Endothelial cell of umbilical vein (primary cell): ENCODE measurements at regions not wholly inside any gene's neighbourhood (a gene's known extent, or its start where the extent isn't known, plus 50 kb on each side); places are given as distances from the start of the nearest gene placed in this dataset.

Experiments used
- BruUV-seq: library from RNA; stranded (reverse); fragments of 400-500 nt; replicated peaks from 2 replicates; lab custom pipeline; 2021; lab: Mats Ljungman, UMichigan
- CTCF ChIA-PET: fragments of 300-600, 350-600 bp; sonication (Branson Sonifier 250); formaldehyde crosslinking; loops from one replicate; lab custom pipeline; 2021; ENCODE audit warnings: antibody characterized with exemption, inconsistent platforms; lab: Charles Lee
- POLR2A ChIA-PET: fragments of 300-600, 350-600 bp; sonication (Branson Sonifier 250); formaldehyde crosslinking; loops from one replicate; lab custom pipeline; 2021; ENCODE audit warnings: antibody characterized with exemption, inconsistent platforms; lab: Charles Lee
- DNase-seq: peaks from one replicate; pipeline ENCODE4 v3.0.0-alpha.2; 2011; ENCODE audit warnings: low read depth, low spot score
- FAIRE-seq: peaks from 2 replicates; lab custom pipeline; 2011; peaks lifted over from hg19 to GRCh38; lab: Jason Lieb, UNC
- H2AFZ ChIP-seq: 2 replicates; pipeline ENCODE4 v1.6.0; 2012; ENCODE audit warnings: low read depth, low read length, control low read depth, inconsistent platforms
- H3K27ac ChIP-seq: 2 replicates; pipeline ENCODE4 v1.5.1; 2011; ENCODE audit warnings: low read depth, mild to moderate bottlenecking, control low read depth, low read length, moderate library complexity; ENCODE audit not compliant: insufficient read depth
- H3K27me3 ChIP-seq, 2 experiments: 2 replicates each; pipeline versions ENCODE4 v1.6.0 to v1.6.1; 2011; ENCODE audit warnings: low read length in 2 of 2, mixed read lengths in 1 of 2; ENCODE audit not compliant: control insufficient read depth in 2 of 2, insufficient read depth in 2 of 2
- H3K36me3 ChIP-seq, 2 experiments: 2 replicates in 1 of 2; 3 replicates in 1 of 2; pipeline ENCODE4 v1.5.1; 2011; ENCODE audit warnings: low read length in 2 of 2, mild to moderate bottlenecking in 1 of 2, moderate library complexity in 1 of 2; ENCODE audit not compliant: control insufficient read depth in 2 of 2, insufficient read depth in 2 of 2; ENCODE audit errors: extremely low read depth in 1 of 2
- H3K4me1 ChIP-seq: 3 replicates; pipeline ENCODE4 v1.5.1; 2011; ENCODE audit warnings: mild to moderate bottlenecking, low read length; ENCODE audit not compliant: control insufficient read depth, insufficient read depth; ENCODE audit errors: extremely low read depth
- H3K4me2 ChIP-seq: 2 replicates; pipeline ENCODE4 v1.6.1; 2011; ENCODE audit warnings: low read length, control low read depth, mixed read lengths; ENCODE audit not compliant: insufficient read depth
- H3K4me3 ChIP-seq, 3 experiments: fragments of 200-600 bp in 1 of 3; sonication (generic), shearing (Covaris generic) in 1 of 3; replicated peaks in 1 of 3; 2 replicates each; pipeline ENCODE4 v1.5.1; 2011 to 2016; ENCODE audit warnings: control low read depth in 3 of 3, low read length in 3 of 3, mild to moderate bottlenecking in 2 of 3, inconsistent platforms in 1 of 3, low read depth in 1 of 3, moderate library complexity in 1 of 3; ENCODE audit not compliant: insufficient read depth in 1 of 3
- H3K79me2 ChIP-seq: 2 replicates; pipeline ENCODE4 v1.6.0; 2012; ENCODE audit warnings: low read length, inconsistent platforms; ENCODE audit not compliant: control insufficient read depth, insufficient read depth
- H3K9ac ChIP-seq: replicated peaks from 2 replicates; pipeline ENCODE3; 2011; ENCODE audit warnings: low read length, control low read depth; ENCODE audit not compliant: insufficient read depth; ENCODE audit errors: extremely low read depth
- H3K9me1 ChIP-seq: replicated peaks from 3 replicates; pipeline ENCODE4 v1.6.0; 2011; ENCODE audit warnings: mild to moderate bottlenecking, low read length; ENCODE audit not compliant: control insufficient read depth, insufficient read depth; ENCODE audit errors: extremely low read depth
- H3K9me3 ChIP-seq: replicated peaks from 2 replicates; pipeline ENCODE4 v1.5.1; 2012; ENCODE audit warnings: low read length, inconsistent platforms; ENCODE audit not compliant: control insufficient read depth, insufficient read depth
- H4K20me1 ChIP-seq: replicated peaks from 2 replicates; pipeline ENCODE3; 2011; ENCODE audit warnings: mild to moderate bottlenecking, low read length; ENCODE audit not compliant: control insufficient read depth, insufficient read depth; ENCODE audit errors: extremely low read depth
- CTCF ChIP-seq, 2 donors: IDR thresholded peaks; 1 replicate in 1 of 2; 2 replicates in 1 of 2; pipeline ENCODE4 v1.5.1; 2011; ENCODE audit warnings: low read length in 2 of 2, mild to moderate bottlenecking in 2 of 2, moderate library complexity in 2 of 2, control low read depth in 1 of 2, inconsistent platforms in 1 of 2, low read depth in 1 of 2; ENCODE audit not compliant: insufficient read depth in 1 of 2; ENCODE audit errors: extremely low read depth in 1 of 2
- EZH2 ChIP-seq: IDR thresholded peaks from 2 replicates; pipeline ENCODE4 v1.6.1; 2012; ENCODE audit warnings: borderline replicate concordance, low read depth, mild to moderate bottlenecking, moderate library complexity, low read length, inconsistent platforms; ENCODE audit not compliant: severe bottlenecking
- FOS ChIP-seq: IDR thresholded peaks from 2 replicates; pipeline ENCODE4 v1.6.1; 2011; ENCODE audit warnings: mild to moderate bottlenecking, low read length, moderate library complexity, borderline replicate concordance; ENCODE audit not compliant: insufficient read depth
- GATA2 ChIP-seq: IDR thresholded peaks from 2 replicates; pipeline ENCODE4 v1.7.0; 2011; ENCODE audit warnings: low read depth, mild to moderate bottlenecking, moderate library complexity, mixed read lengths, low read length; ENCODE audit not compliant: insufficient read length, insufficient read depth
- JUN ChIP-seq: IDR thresholded peaks from 2 replicates; pipeline ENCODE4 v1.6.1; 2011; ENCODE audit warnings: borderline replicate concordance, low read depth; ENCODE audit not compliant: insufficient read length, insufficient read depth
- MAX ChIP-seq: IDR thresholded peaks from 2 replicates; pipeline ENCODE4 v1.6.1; 2011; ENCODE audit not compliant: insufficient read depth, insufficient read length
- MYC ChIP-seq: IDR thresholded peaks from one replicate; pipeline ENCODE4 v1.6.1; 2011; ENCODE audit warnings: mild to moderate bottlenecking, low read depth, low read length
- POLR2A ChIP-seq: IDR thresholded peaks from 2 replicates; pipeline ENCODE4 v1.6.1; 2012; ENCODE audit warnings: low read depth, mild to moderate bottlenecking, control low read depth, low read length
- POLR2AphosphoS5 ChIP-seq: IDR thresholded peaks from 2 replicates; pipeline ENCODE4 v1.6.1; 2012; ENCODE audit warnings: low read depth, mild to moderate bottlenecking, control low read depth, low read length, moderate library complexity; ENCODE audit not compliant: insufficient read depth
- dilution Hi-C: fragments of 300-500 bp; cut with MboI; formaldehyde crosslinking; loops from one replicate; pipeline ENCODE4 v1.15.0; 2019; ENCODE audit warnings: low sequenced_read_pairs; ENCODE audit not compliant: extremely low pct_ligation_motif_present
- intact Hi-C: fragments of 100-400 bp; cut with micrococcal nuclease; formaldehyde crosslinking; loops from one replicate; pipeline ENCODE4 v1.10.0; 2022

DNA sequence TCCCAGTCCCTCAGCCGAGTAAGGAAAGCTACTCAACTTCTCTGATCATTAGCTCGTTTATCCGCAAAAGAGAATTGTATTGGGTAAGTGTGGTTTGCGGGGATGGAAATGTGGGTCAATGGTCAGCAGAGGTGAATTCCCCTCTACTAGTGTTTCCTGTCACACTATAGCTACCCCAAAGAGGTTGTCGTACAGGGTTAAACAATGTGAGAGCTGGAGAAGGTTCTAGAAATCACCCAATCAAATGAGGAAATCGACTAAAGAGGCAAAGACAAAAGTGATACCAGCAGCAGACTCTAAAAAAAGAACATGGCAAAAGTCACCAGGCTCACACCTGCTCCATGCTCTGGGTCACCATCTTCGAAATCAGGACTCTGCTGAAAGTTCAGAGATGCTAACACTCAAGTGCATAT lies 144.7 kb upstream of the ITGA4 start:
- FAIRE-seq (no peak), DNase-seq (no peak)
- CTCF ChIA-PET, result no interaction called here
- H3K4me2 ChIP-seq, result no peak overlapping the region
- dilution Hi-C loops (no loop called here), intact Hi-C loops (no loop called here)
- H3K27ac ChIP-seq, result no peak overlapping the region
- H3K27me3 ChIP-seq, result peaks cover 0 to 2% of the 10 kb centered on the region in 2 experiments
- no peak overlapping the region for H3K4me3 ChIP-seq
- no peaks in the 10 kb centered on the region for H3K9me3 ChIP-seq
- no peaks in the 10 kb centered on the region for H3K79me2 ChIP-seq
- no peak overlapping the region for H3K9ac ChIP-seq
- POLR2A ChIA-PET, result no interaction called here
- no TSS peak for BruUV-seq
- H3K4me1 ChIP-seq, result no peaks in the 10 kb centered on the region
- no peak for TF ChIP-seq POLR2AphosphoS5
- no peak for TF ChIP-seq GATA2
- H4K20me1 ChIP-seq, result no peaks in the 10 kb centered on the region
- H2AFZ ChIP-seq, result no peak overlapping the region
- H3K9me1 ChIP-seq, result no peaks in the 10 kb centered on the region
- H3K36me3 ChIP-seq, result no peaks in the 10 kb centered on the region

GRCh38 chr2:181313845-181314244 lies 143.3 kb upstream of the ITGA4 start:
- no peaks in the 10 kb centered on the region for H3K9me3 ChIP-seq
- H4K20me1 ChIP-seq, result no peaks in the 10 kb centered on the region
- peaks cover 0 to 2% of the 10 kb centered on the region in 2 experiments for H3K27me3 ChIP-seq
- H3K27ac ChIP-seq, result no peak overlapping the region
- H3K9ac ChIP-seq, result no peak overlapping the region
- dilution Hi-C loops (no loop called here), intact Hi-C loops (no loop called here)
- no peak overlapping the region for H3K4me2 ChIP-seq
- no peaks in the 10 kb centered on the region for H3K79me2 ChIP-seq
- no peaks in the 10 kb centered on the region for H3K36me3 ChIP-seq
- H3K4me3 ChIP-seq, result no peak overlapping the region
- POLR2A ChIA-PET, result no interaction called here
- BruUV-seq, result no TSS peak
- no peak overlapping the region for H2AFZ ChIP-seq
- H3K9me1 ChIP-seq, result no peaks in the 10 kb centered on the region
- FAIRE-seq, result no peak
- no peaks in the 10 kb centered on the region for H3K4me1 ChIP-seq
- CTCF ChIA-PET, result interaction anchor here (0.7 to 1.5 kb wide), 4 partner anchors 10 to 1190 kb away, joined by 3 read pairs; no protein-coding TSS in a partner anchor
- DNase-seq, result no peak
- no peak for TF ChIP-seq EZH2
- no peak for TF ChIP-seq MYC
- TF ChIP-seq POLR2A, result no peak
- no peak for TF ChIP-seq CTCF (IDR thresholded peaks at IDR 0.05; ENCODE audit: extremely low read depth in 1 of 2, insufficient read depth in 1 of 2, low read depth in 1 of 2, low read length in 2 of 2)
- no peak for TF ChIP-seq POLR2AphosphoS5
- no peak for TF ChIP-seq FOS
- TF ChIP-seq GATA2, result no peak
- no peak for TF ChIP-seq MAX
- no peak for TF ChIP-seq JUN
